H1 (cell line): ENCODE measurements at regions not wholly inside any gene's neighbourhood (a gene's known extent, or its start where the extent isn't known, plus 50 kb on each side); places are given as distances from the start of the nearest gene placed in this dataset.

Source experiments
- CTBP2 ChIP-seq: IDR thresholded peaks from 2 replicates; pipeline ENCODE4 v1.7.0; 2011; ENCODE audit warnings: borderline replicate concordance, mild to moderate bottlenecking, moderate library complexity, mixed read lengths, low read length; ENCODE audit not compliant: insufficient read depth, insufficient read length
- EGR1 ChIP-seq: IDR thresholded peaks from 2 replicates; pipeline ENCODE4 v1.6.1; 2011; ENCODE audit warnings: low read depth, low read length, borderline replicate concordance
- SP1 ChIP-seq: IDR thresholded peaks from 2 replicates; pipeline ENCODE4 v1.6.1; 2011; ENCODE audit warnings: low read depth, low read length

DNA sequence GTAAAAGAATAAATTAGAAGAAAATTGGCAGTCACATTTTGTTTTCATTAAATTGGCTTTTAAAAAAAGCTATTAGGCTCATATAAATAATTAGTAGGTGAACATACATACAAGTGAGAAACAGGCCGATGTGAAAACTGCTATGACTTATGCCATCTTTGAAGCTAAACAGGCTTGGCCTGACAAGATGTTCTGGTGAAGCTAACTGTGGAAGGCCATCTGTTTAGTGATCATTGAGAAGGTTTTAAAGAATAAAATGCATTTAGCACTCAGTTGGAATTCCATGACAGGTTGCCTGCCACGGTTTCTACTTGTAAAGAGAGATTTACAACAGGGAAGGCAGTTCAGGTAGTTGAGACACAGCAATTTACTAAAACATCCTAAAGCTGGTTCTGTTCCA lies 264.0 kb upstream of the AGTR1 start (continued):
- TF ChIP-seq SP1 (no peak), CTBP2 (no peak), EGR1 (no peak)
- TF ChIP-seq, all 59 proteins: peak for 0
